KBM-7 (cell line): ENCODE measurements at regions not wholly inside any gene's neighbourhood (a gene's known extent, or its start where the extent isn't known, plus 50 kb on each side); places are given as distances from the start of the nearest gene placed in this dataset.
"Not testable (repeated sequence)": the region's sequence is repeated elsewhere in the genome, so short reads cannot be mapped to it uniquely, and the experiment has no call there.

Experiments used
- DNase-seq: peaks from one replicate; pipeline ENCODE4 v3.0.0-alpha.2; 2015
- in situ Hi-C: fragments of 300-500 bp; cut with MboI; formaldehyde crosslinking; loops from 2 replicates; pipeline ENCODE4 v1.14.3; 2020; ENCODE audit warnings: low sequenced_read_pairs, low pct_unique_long_range_greater_than_20kb, mixed read lengths

GRCh38 chr9:67334727-67335572 is 342.6 kb upstream of the SPATA31A3 start:
- in situ Hi-C loops = not testable (repeated sequence)

GRCh38 chr9:67331634-67332033 is 339.3 kb upstream of the SPATA31A3 start:
- DNase-seq, in situ Hi-C loops: not testable (repeated sequence)

More at GRCh38 chr9:67334727-67335572, 342.6 kb upstream of the SPATA31A3 start:
- not testable (repeated sequence) for DNase-seq

GRCh38 chr9:67313409-67313808 is 321.1 kb upstream of the SPATA31A3 start:
- DNase-seq, in situ Hi-C loops: not testable (repeated sequence)

- DNase-seq, in situ Hi-C loops: not testable (repeated sequence)
These were observed 320.2 kb upstream of the SPATA31A3 start for GRCh38 chr9:67312504-67312903.

GRCh38 chr9:67307109-67307508 is 314.8 kb upstream of the SPATA31A3 start:
- DNase-seq, in situ Hi-C loops: not testable (repeated sequence)

- in situ Hi-C loops, DNase-seq: not testable (repeated sequence)
These were observed 296.4 kb upstream of the SPATA31A3 start for GRCh38 chr9:67288797-67289196.

GRCh38 chr9:67288117-67288735 is 295.9 kb upstream of the SPATA31A3 start:
- DNase-seq, in situ Hi-C loops: not testable (repeated sequence)

GRCh38 chr9:67284299-67284698 is 291.9 kb upstream of the SPATA31A3 start:
- DNase-seq, in situ Hi-C loops: not testable (repeated sequence)

- in situ Hi-C loops, DNase-seq: not testable (repeated sequence)
These were observed 289.2 kb upstream of the SPATA31A3 start for GRCh38 chr9:67281574-67281973.

- DNase-seq, in situ Hi-C loops: not testable (repeated sequence)
These were observed 277.3 kb upstream of the SPATA31A3 start for GRCh38 chr9:67269692-67270091.

GRCh38 chr9:67257894-67258293 is 265.5 kb upstream of the SPATA31A3 start:
- in situ Hi-C loops, DNase-seq: not testable (repeated sequence)

- DNase-seq, in situ Hi-C loops: not testable (repeated sequence)
These were observed 256.6 kb upstream of the SPATA31A3 start for GRCh38 chr9:67248967-67249366.

GRCh38 chr9:67212073-67212472 is 219.7 kb upstream of the SPATA31A3 start:
- DNase-seq, in situ Hi-C loops: not testable (repeated sequence)

- DNase-seq, in situ Hi-C loops: not testable (repeated sequence)
These were observed 218.5 kb upstream of the SPATA31A3 start for GRCh38 chr9:67210842-67211241.

- DNase-seq, in situ Hi-C loops: not testable (repeated sequence)
These were observed 216.6 kb upstream of the SPATA31A3 start for GRCh38 chr9:67208831-67209437.

GRCh38 chr9:67196135-67196534 is 203.8 kb upstream of the SPATA31A3 start:
- DNase-seq, in situ Hi-C loops: not testable (repeated sequence)

- in situ Hi-C loops, DNase-seq: not testable (repeated sequence)
These were observed 203.0 kb upstream of the SPATA31A3 start for GRCh38 chr9:67195357-67195756.

- in situ Hi-C loops, DNase-seq: not testable (repeated sequence)
These were observed 186.8 kb upstream of the SPATA31A3 start for GRCh38 chr9:67179185-67179584.

- DNase-seq, in situ Hi-C loops: not testable (repeated sequence)
These were observed 182.8 kb upstream of the SPATA31A3 start for GRCh38 chr9:67175167-67175566.

- in situ Hi-C loops, DNase-seq: not testable (repeated sequence)
These were observed 179.4 kb upstream of the SPATA31A3 start for GRCh38 chr9:67171721-67172120.
